Stimulated activated CD8-positive, alpha-beta memory T cell treated with anti-CD3 and anti-CD28 coated beads, Interleukin-15, amount 100 ng/mL, for 1 hour (primary cell): ENCODE measurements at regions not wholly inside any gene's neighbourhood (a gene's known extent, or its start where the extent isn't known, plus 50 kb on each side); places are given as distances from the start of the nearest gene placed in this dataset.

ENCODE experiments used
- DNase-seq: peaks from one replicate; pipeline ENCODE4 v3.0.0-alpha.2; 2020; ENCODE audit warnings: low read depth

- DNase-seq = no peak
Observed at GRCh38 chr5:175388531-175388930, 55.5 kb downstream of the DRD1 start.

DNA sequence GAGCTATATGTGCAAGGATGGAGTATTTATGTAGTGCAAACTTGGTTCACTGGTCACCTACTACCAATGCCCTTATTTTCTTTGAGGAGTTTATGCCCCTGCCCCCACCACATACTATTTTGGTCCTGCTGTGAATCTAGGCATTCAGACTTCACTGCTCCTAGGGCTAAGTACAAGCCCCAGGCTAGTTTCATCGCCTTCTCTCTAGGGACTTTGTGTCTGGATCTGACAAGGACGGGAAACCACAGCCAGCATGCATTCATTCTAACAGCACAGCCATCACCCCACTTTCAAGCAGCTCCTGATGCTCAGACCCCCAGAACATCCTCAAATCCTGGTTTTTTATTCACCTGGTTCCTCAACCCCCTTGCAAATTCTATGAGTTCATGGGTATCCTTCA, 56.8 kb downstream of the DRD1 start:
- no peak for DNase-seq

GRCh38 chr5:175386526-175386925, 57.5 kb downstream of the DRD1 start:
- no peak for DNase-seq

DNA sequence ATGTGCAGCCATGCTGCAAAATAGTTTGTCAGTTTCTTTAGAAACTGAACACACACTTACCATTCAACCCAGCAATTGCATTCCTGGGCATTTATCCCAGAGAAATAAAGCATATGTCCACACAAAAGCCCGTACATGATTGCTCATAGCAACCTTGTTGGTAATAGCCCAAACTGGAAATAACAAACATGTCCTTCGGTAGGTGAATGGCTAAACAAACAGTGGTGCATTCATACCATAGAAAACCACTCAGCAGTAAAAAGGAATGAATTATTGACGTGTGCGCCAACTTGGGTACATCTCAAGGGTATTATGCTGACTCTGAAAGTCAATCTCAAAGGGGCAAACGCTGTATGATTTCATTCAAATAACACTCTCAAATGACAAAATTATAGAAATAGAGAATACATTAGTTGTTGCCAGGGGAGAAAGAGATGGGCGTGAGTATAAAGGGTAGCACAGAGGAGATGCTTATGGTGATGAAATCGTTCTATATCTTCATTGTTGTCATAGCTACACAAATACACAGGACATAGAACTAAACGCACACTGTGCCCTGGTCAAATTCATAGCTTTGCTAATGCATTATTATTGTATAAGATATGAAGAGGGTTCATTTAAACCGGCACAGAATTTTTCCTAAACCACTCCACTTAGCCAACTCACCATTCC, 58.2 kb downstream of the DRD1 start:
- no peak for DNase-seq

DNA sequence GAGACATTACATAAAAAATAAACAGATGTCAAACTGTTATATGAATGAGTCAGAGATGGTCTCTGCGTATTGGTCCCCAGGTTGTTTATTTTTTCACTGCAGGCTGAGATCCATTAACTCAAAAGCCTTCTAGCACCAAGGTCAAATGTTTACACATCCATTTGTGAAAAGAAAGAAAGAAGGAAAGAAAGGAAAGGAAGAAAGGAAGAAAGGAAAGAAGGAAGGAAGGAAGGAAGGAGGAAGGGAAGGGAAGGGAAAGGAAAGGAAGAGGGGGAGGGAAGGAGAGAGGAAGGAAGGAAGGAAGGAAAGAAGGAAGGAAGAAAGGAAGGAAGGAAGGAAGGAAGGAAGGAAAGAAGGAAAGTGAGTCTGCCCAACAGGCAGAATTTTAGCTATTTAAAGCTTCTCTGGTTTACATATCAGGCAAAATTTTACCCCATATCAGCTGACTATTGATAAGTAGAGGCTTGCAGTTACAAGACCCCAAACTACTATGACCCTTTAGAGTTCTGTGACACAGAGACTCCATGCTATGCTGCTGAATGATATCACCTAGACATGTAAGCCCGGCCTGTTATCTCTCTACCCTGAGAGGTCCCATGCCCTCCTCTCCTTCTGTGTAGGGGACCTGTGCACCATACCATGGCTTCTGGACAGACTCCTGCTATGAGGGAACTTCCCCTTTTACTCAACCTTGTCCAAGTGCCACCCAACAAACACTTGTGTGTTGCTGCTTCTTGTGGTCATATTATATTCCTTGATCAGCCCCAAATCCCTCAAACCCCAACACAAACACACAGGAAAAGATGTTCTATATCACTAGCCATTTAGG, 59.0 kb downstream of the DRD1 start:
- DNase-seq = no peak

- no peak for DNase-seq
Observed at GRCh38 chr5:175383350-175383749, 60.6 kb downstream of the DRD1 start.

DNA sequence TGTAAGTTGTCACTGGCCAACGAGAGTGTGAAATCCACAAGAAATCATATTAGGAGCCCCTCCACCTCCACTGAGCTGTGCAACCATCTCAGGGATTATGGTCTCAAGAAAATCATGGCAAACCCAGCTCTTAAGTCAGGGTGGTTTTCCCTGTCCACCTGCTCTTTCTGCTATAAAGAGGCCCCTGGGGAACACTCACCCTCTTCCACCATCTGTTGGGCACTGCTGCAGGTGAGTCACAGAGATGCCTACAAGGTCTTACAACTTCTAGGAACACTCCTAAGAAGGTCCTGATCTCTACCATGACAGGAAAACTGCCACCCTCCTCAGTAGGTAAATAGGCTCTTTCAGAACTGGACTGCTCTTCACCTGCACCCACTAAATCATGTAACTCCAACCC, 61.8 kb downstream of the DRD1 start:
- DNase-seq = no peak

DNA sequence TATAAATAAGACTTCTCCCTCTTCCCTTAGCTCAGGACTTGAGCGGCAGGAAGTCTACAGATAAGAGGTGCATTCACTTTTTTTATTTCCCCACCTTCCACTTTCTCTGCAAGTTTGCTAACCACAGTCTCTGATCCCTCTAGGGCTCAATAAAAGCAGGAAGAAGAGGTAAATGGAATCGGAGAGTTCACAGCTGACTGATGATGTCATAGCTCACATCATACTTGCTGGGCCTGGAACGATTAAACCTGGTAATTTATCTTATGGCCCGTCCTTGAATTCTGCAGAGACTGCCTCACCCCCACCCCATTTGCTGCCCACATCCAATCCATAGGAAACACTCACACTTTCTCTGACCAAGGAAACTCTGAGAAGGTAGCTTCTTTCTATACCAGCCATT, 62.9 kb downstream of the DRD1 start:
- DNase-seq = no peak

GRCh38 chr5:175380701-175381100, 63.3 kb downstream of the DRD1 start:
- DNase-seq = no peak

- no peak for DNase-seq
Observed at GRCh38 chr5:175379867-175380266, 64.1 kb downstream of the DRD1 start.

DNA sequence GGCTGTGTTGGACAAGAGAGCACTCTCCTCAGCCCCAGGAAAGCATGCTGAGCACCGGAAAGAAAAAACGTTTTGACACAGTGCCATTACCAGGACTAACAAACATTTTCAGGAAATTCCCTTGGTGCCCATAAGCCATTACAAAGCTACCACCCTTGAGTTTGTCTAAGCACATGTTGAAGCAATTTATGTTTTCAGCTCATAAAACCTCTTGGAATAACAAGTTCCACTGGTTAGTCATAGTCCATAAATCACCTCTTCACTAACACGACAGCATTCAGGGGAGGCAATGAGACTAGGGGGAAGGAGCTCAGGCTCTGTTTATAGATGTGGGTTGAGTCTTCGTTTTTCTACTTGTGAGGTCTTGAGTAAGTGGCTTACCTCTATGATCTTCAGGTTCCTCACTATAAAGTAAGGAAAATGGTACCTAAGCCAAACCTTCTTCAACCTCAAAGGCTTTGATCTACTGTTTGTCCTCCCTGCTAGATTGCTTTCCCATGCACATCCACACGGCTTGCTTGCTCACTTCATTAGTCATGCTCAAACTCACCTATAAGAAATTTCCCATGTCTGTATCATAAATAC, 65.4 kb downstream of the DRD1 start:
- DNase-seq = no peak

DNA sequence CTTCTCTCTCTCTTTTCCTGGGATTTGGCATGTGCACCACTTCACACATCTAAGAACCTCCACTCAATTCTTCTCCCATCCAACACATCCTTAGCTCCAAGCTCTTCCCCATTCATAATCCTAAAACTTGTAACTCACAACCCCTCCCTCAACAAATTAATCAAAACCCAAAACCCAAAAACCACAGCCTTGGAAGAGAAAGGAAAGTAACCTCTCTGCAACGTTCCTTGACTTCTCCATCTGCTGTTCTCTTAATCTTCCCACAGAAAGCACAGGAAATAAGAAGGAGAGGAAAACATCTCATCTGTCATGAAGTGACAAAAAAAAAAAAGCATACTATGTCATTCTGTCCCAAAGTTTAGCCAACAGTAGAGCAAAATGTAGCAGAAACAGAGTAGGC, 66.2 kb downstream of the DRD1 start:
- DNase-seq = no peak

GRCh38 chr5:175374166-175374875, 69.7 kb downstream of the DRD1 start:
- no peak for DNase-seq

- DNase-seq = no peak
Observed at GRCh38 chr5:175365866-175366265, 78.1 kb downstream of the DRD1 start.

DNA sequence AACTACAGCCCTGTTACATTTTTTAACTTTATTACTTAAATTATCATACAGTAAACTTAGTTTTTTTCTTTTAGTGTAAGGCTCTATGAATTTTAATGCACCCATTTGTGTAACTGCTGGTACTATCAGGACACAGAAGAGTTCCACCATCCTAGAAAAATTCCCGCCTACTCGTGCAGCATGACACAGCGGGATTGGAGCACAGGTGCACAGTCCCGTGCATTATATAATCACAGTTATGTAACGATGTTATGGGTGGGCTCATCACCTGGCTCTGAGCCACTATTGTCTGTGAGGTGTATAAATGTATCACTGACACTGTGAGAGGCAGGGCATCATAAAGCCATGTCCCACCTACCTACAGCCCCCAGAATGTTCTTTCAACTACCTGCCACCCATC, 80.7 kb downstream of the DRD1 start:
- no peak for DNase-seq

DNA sequence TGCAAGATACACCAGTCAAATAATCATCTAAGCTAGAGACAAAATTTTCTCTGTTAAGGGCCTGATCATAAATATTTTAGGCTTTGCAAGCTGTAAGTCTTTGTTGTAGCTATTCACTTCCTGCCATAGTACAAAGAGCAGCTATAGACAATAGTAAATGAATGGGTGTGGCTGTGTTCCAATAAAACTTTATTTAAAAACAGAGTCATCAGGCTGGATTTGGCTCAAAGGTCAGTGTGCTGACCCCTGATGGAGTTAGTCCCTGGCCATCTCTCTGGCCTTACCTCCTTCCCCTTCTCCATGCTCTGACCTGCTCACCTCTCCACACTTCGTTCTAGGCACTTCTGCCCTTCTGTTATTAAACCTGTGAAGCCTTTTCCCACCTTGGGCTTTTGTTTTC, 86.0 kb downstream of the DRD1 start:
- DNase-seq = no peak

DNA sequence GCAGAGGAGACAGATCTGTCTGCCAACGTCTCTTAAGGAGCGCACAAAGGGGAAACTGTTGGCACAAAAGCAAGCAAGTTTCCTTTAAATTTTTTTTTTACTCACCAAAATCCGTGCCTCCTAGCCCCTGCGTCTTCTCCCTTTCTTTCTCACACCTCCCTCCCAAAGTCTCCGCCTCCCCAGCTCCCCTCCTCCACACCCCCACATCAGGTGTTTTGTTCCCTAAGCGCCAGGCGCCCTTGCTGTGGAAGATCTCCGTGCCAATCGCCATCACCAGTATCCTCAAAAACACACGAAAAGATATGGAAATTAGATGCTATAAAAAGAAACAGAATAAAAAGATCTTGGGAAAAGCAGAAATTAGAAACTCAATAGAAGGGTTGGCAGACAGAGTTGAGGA, 87.6 kb downstream of the DRD1 start:
- DNase-seq = no peak

GRCh38 chr5:175354964-175355363, 89.0 kb downstream of the DRD1 start:
- no peak for DNase-seq

GRCh38 chr5:175353926-175354325, 90.1 kb downstream of the DRD1 start:
- DNase-seq = no peak

DNA sequence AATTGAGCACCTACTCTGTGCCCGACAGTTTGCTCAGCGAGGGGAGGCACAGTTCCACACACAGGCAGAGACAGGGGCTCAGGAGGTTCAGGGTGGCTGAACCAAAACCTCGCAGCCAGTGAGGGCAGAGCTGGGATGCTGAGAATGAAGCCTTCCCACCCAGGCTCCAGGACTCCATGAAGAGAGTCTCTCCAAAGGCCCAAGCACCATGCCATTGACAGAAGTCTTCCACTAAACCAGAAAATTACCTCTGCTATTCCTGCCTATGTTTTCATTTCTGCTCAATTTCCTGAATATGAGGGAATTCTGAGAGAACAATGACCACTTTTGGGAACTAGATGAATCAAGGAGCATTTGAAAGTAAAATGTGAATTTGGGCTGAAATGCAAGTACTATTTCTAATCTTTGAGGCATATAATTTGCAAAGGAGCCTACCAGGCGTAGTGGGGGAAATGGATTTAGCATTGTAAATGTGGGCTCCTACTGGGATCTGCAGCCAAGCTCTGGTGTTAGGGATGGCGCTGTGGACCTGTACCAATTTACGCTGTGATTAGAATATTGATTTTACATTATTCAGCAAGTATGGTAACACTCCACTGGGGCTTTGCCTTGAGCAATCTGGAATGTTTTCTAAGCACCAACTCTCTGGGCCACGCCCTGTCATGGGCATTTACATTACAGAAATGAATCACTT, 91.9 kb downstream of the DRD1 start:
- DNase-seq = no peak

DNA sequence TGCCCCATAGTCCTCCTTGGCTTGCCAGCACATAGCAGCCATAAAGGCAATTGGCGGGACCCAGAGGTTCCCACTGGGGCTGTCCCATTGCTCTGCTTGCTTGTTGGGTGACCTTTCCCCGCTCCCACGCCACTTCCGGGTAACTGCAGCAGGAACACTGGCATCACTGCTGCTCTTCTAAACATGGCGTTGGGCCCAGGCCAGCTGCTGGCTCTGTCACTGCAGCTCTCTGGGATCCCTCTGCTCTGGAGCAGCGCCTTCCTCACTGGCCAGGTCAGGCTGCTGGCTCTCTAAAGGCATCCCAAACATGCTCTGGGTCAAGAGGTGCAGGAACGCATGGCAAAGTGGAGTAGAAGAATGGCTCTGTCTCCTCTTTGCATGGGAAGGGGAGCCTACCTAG, 92.9 kb downstream of the DRD1 start:
- DNase-seq = no peak

- no peak for DNase-seq
Observed at GRCh38 chr5:175347931-175348330, 96.1 kb downstream of the DRD1 start.
